DMS 273 (cell line): ENCODE measurements at regions not wholly inside any gene's neighbourhood (a gene's known extent, or its start where the extent isn't known, plus 50 kb on each side); places are given as distances from the start of the nearest gene placed in this dataset.
A peak's percentile ranks its signal among the peaks of the same experiment; 100 is the strongest.

ENCODE experiments used
- DNase-seq: peaks from one replicate; lab custom pipeline; 2025; ENCODE audit not compliant: unreplicated experiment; lab: John Stamatoyannopoulos, UW

GRCh38 chr4:119750771-119751170 lies 122.2 kb upstream of the PDE5A start:
- no peak for DNase-seq

GRCh38 chr4:119750048-119750447 lies 121.4 kb upstream of the PDE5A start:
- DNase-seq, result no peak

GRCh38 chr4:119748853-119749252 lies 120.2 kb upstream of the PDE5A start:
- peak; percentile 6 for DNase-seq

GRCh38 chr4:119746951-119747350 lies 118.3 kb upstream of the PDE5A start:
- DNase-seq, result no peak

DNA sequence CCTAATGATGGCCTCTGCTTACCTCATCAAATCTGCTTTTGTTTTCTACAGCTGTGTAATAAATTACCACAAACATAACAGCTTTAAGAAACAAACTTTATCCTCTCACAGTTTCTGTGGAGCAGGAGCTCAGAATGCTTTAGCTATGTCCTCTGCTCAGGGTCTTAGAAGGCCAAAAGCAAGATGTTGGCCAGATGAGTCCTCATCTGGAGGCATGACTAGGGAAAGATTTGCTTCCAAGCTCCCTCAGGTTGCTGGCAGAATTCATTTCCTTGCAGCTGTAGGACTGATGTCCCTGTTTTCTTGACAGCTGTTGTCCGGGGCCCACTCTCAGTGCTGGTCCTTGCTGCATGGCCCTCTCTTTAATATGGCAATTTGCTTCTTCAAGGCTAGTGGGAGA lies 116.7 kb upstream of the PDE5A start:
- no peak for DNase-seq

GRCh38 chr4:119744580-119744979 lies 116.0 kb upstream of the PDE5A start:
- no peak for DNase-seq

GRCh38 chr4:119743644-119744043 lies 115.0 kb upstream of the PDE5A start:
- no peak for DNase-seq

DNA sequence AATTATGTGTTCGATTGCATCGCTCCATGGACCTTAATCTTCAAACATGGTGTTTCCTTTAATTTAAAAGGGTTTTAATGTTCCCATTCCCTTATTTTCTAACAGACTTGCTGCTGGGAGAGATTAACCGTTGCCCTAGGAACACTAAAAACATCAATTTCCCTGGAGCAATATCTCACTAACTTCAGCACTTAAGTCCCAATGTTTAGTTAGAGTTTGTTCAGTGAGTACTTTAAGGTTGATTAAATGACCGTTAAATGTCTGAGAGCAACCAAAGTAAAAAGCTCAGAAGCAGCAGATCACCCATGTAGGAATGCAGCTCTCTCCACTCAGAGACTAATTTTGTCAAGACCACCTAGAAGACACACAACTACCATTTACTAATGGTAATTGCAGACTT lies 111.2 kb upstream of the PDE5A start:
- DNase-seq, result no peak

- no peak for DNase-seq
Measured at GRCh38 chr4:119738901-119739300, 110.3 kb upstream of the PDE5A start.

- no peak for DNase-seq
Measured at GRCh38 chr4:119736559-119736958, 108.0 kb upstream of the PDE5A start.

- no peak for DNase-seq
Measured at GRCh38 chr4:119735165-119735651, 106.6 kb upstream of the PDE5A start.

DNA sequence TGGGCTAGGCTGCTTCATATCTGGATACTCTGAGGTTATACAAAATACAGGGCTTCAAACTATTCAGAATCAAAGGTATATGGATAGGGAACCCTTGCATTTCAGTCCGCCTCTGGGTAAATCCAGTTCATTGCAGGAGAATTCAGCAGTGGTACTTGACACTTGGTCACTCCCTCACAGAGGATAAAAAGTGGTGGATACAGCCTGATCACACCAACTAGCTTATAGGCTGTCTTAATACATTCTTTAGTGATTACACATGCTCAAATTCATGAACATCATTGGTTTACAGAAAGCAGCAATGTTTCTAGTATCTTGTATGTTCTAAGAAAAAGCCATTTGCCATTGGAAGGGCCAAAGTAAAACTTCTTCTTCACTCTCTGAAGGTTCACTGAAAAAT lies 104.8 kb upstream of the PDE5A start:
- no peak for DNase-seq

- DNase-seq, result no peak
Measured at GRCh38 chr4:119731778-119732177, 103.2 kb upstream of the PDE5A start.

- no peak for DNase-seq
Measured at GRCh38 chr4:119731146-119731742, 102.6 kb upstream of the PDE5A start.

- no peak for DNase-seq
Measured at GRCh38 chr4:119730671-119730950, 102.0 kb upstream of the PDE5A start.

GRCh38 chr4:119729835-119730670 lies 101.4 kb upstream of the PDE5A start:
- DNase-seq, result no peak

DNA sequence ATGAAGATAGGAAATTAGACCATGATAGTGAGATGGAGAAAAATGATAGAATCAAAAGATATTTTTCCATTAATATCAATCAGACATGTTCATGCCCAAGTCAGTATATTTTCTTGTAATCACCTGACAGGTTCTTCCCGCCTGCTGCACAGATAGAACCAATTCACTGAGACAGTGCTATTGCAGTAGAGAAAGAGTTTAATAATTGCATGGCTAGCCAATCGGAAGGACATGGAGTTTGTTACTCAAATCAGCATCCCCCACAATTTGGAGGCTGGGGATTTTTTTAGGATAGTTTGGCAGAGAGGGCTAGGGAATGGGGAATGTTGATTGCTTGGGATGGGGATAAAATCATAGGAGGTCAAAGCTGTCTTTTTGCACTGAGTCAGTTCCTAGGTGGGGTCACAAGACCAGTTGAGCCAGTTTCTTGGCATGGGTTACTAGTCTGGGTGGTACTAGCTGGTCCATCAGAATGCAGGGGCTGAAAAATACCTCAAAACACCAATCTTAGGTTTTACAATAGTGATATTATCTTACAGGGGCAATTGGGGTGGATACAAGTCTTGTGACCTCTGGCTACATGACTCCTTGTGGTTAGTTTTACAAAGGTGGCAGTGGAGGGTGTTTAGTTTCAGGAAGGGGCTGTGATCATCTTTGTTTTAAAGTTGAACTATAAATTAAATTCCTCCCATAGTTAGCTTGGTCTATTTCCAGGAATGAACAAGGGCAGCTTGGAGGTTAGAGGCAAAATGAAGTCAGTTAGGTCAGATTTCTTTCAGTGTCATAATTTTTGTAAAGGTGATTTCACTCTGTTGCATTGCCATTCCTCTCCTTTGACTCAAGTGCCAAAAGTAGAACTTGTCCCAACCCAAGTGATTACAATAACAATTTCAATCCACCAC lies 100.3 kb upstream of the PDE5A start:
- DNase-seq, result no peak

DNA sequence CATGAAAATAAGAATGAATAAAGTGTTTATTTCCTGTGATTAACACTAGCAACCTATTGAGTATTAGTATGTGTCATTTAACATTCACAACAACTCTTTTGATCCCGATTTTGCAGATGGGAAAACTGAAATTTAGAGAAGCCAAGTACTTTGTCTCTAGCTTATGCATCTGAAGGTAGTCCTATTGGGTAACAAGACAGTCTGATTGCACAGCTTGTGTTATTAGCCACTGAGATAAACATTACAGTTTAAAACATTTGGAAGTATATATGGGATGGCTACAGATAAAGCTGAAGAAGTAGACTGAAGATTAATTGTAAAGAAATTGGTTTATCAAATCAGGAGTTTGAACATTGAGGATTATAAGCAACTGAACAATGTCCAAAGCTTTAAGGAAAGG lies 99.6 kb upstream of the PDE5A start:
- no peak for DNase-seq

- DNase-seq, result no peak
Measured at GRCh38 chr4:119726505-119726904, 97.9 kb upstream of the PDE5A start.

DNA sequence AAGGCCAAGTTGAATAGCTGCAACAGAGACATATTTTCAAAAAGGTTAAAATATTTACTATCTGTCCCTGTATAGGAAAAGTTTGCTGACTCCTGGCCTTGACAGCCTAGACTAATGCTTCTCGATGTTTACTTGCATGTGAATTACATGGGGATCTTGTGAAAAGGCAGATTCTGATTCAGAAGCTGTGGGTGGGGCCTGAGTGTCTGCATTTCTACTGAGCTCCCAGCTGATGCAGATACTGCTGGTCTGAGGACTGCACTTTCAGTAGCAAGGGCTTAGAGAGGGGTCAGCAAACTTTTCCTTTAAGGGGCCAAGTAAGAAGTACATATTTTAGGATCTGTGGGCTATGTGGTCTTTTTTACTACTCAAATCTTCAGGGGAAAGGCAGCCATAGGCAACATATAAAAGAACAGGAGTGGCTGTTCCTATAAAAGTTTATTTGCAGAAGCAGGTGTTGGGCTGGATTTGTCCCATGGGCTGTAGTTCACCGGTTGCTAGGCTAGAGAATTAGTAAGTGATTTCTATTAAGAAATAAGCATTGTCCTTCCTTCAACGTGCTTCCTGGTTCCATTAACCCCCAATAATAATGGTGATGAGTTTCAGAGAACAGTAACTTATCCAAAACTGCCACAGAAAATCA lies 97.2 kb upstream of the PDE5A start:
- no peak for DNase-seq

- DNase-seq, result no peak
Measured at GRCh38 chr4:119725011-119725410, 96.4 kb upstream of the PDE5A start.
